MM.1S (cell line): ENCODE measurements at regions not wholly inside any gene's neighbourhood (a gene's known extent, or its start where the extent isn't known, plus 50 kb on each side); places are given as distances from the start of the nearest gene placed in this dataset.

Experiments
- DNase-seq: peaks from one replicate; pipeline ENCODE4 v3.0.0-alpha.2; 2015
- H2AFZ ChIP-seq: fragments of 300-600 bp; sonication (generic); 2 replicates; pipeline ENCODE4 v1.6.0; 2016; ENCODE audit warnings: antibody characterized with exemption, low read length
- H3F3A ChIP-seq: fragments of 300-600 bp; sonication (generic); 2 replicates; pipeline ENCODE4 v1.6.1; 2016; ENCODE audit warnings: mild to moderate bottlenecking, antibody characterized with exemption, low read length, moderate library complexity, mixed read lengths; ENCODE audit not compliant: insufficient read depth
- H3K27ac ChIP-seq: fragments of 300-600 bp; sonication (generic); 2 replicates; pipeline ENCODE4 v1.5.1; 2016; ENCODE audit warnings: mild to moderate bottlenecking, low read length
- H3K27me3 ChIP-seq: fragments of 300-600 bp; sonication (generic); replicated peaks from 2 replicates; pipeline ENCODE4 v1.6.0; 2016; ENCODE audit warnings: low read length; ENCODE audit not compliant: insufficient read depth
- H3K36me3 ChIP-seq: fragments of 300-600 bp; sonication (generic); replicated peaks from 2 replicates; pipeline ENCODE4 v1.6.1; 2016; ENCODE audit warnings: mild to moderate bottlenecking, low read length, mixed read lengths; ENCODE audit not compliant: insufficient read depth
- H3K4me1 ChIP-seq: fragments of 300-600 bp; sonication (generic); 2 replicates; pipeline ENCODE4 v1.6.1; 2016; ENCODE audit warnings: low read length, mixed read lengths
- H3K4me2 ChIP-seq: fragments of 300-600 bp; sonication (generic); 2 replicates; pipeline ENCODE4 v1.6.0; 2016; ENCODE audit warnings: low read depth, low read length
- H3K4me3 ChIP-seq: fragments of 300-600 bp; sonication (generic); 2 replicates; pipeline ENCODE4 v1.5.1; 2016; ENCODE audit warnings: low read length, mixed read lengths
- H3K79me2 ChIP-seq: fragments of 300-600 bp; sonication (generic); 2 replicates; pipeline ENCODE4 v1.6.1; 2016; ENCODE audit warnings: mixed run types, low read length, mixed read lengths
- H3K9ac ChIP-seq: fragments of 300-600 bp; sonication (generic); 2 replicates; pipeline ENCODE4 v1.6.1; 2016; ENCODE audit warnings: low read length, mixed read lengths
- H3K9me2 ChIP-seq: fragments of 300-600 bp; sonication (generic); replicated peaks from 2 replicates; pipeline ENCODE4 v1.6.1; 2016; ENCODE audit warnings: mild to moderate bottlenecking, low read length, mixed read lengths; ENCODE audit not compliant: insufficient read depth
- H3K9me3 ChIP-seq: fragments of 300-600 bp; sonication (generic); replicated peaks from 2 replicates; pipeline ENCODE4 v1.6.1; 2016; ENCODE audit warnings: mild to moderate bottlenecking, low read length, mixed read lengths; ENCODE audit not compliant: insufficient read depth
- H4K20me1 ChIP-seq: fragments of 300-600 bp; sonication (generic); 2 replicates; pipeline ENCODE4 v1.6.1; 2016; ENCODE audit warnings: mild to moderate bottlenecking, low read length, moderate library complexity, mixed read lengths; ENCODE audit not compliant: insufficient read depth
- CTCF ChIP-seq: fragments of 300-600 bp; sonication (generic); IDR thresholded peaks from 2 replicates; pipeline ENCODE4 v1.5.1; 2016; ENCODE audit warnings: antibody characterized with exemption, low read length, mixed read lengths
- EZH2 ChIP-seq: fragments of 300-600 bp; sonication (generic); optimal IDR thresholded peaks from 2 replicates; pipeline ENCODE3; 2017; ENCODE audit warnings: low read depth, mild to moderate bottlenecking, antibody characterized with exemption, low read length, mixed read lengths
- EZH2phosphoT487 ChIP-seq: fragments of 300-600 bp; sonication (generic); IDR thresholded peaks from 2 replicates; pipeline ENCODE4 v1.6.1; 2018; ENCODE audit warnings: antibody characterized with exemption, low read length

- Histone ChIP-seq H3F3A (no peaks in the 10 kb centered on the region), H3K27me3 (no peaks in the 10 kb centered on the region), H3K4me2 (no peak overlapping the region), H3K4me1 (no peaks in the 10 kb centered on the region), H3K79me2 (no peaks in the 10 kb centered on the region), H3K9me2 (no peaks in the 10 kb centered on the region), H3K9ac (no peak overlapping the region), H3K27ac (no peak overlapping the region), H3K36me3 (no peaks in the 10 kb centered on the region), H3K9me3 (no peaks in the 10 kb centered on the region), H2AFZ (no peak overlapping the region), H4K20me1 (no peaks in the 10 kb centered on the region), H3K4me3 (no peak overlapping the region)
- no peak for TF ChIP-seq CTCF
- TF ChIP-seq EZH2phosphoT487 = no peak
- no peak for TF ChIP-seq EZH2
- no peak for DNase-seq
These were observed 184.2 kb downstream of the SUCLA2 start for GRCh38 chr13:47816831-47817230.

- Histone ChIP-seq H3K9me3 (no peaks in the 10 kb centered on the region), H3K27ac (no peak overlapping the region), H3K79me2 (no peaks in the 10 kb centered on the region), H3K27me3 (no peaks in the 10 kb centered on the region), H3K9me2 (no peaks in the 10 kb centered on the region), H3K36me3 (no peaks in the 10 kb centered on the region), H3F3A (no peaks in the 10 kb centered on the region), H3K4me3 (no peak overlapping the region), H3K4me2 (no peak overlapping the region), H2AFZ (no peak overlapping the region), H3K9ac (no peak overlapping the region), H4K20me1 (no peaks in the 10 kb centered on the region), H3K4me1 (no peaks in the 10 kb centered on the region)
- TF ChIP-seq EZH2phosphoT487 = no peak
- TF ChIP-seq EZH2 = no peak
- no peak for TF ChIP-seq CTCF
- DNase-seq = no peak
These were observed 187.4 kb downstream of the SUCLA2 start for GRCh38 chr13:47813718-47814117.

- no peaks in the 10 kb centered on the region for H3K4me1 ChIP-seq
These were observed 191.7 kb downstream of the SUCLA2 start for GRCh38 chr13:47809411-47809810.

More at GRCh38 chr13:47809411-47809810, 191.7 kb downstream of the SUCLA2 start:
- Histone ChIP-seq H4K20me1 (no peaks in the 10 kb centered on the region), H3K27me3 (no peaks in the 10 kb centered on the region), H3K4me3 (no peak overlapping the region), H3K4me2 (no peak overlapping the region), H2AFZ (no peak overlapping the region), H3K9ac (no peak overlapping the region), H3K36me3 (no peaks in the 10 kb centered on the region), H3K9me2 (no peaks in the 10 kb centered on the region), H3K79me2 (no peaks in the 10 kb centered on the region), H3K27ac (no peak overlapping the region), H3K9me3 (no peaks in the 10 kb centered on the region), H3F3A (no peaks in the 10 kb centered on the region)
- TF ChIP-seq EZH2phosphoT487 = no peak
- no peak for TF ChIP-seq EZH2
- no peak for TF ChIP-seq CTCF
- DNase-seq = no peak
